OCI-LY7 (cell line): ENCODE measurements at regions not wholly inside any gene's neighbourhood (a gene's known extent, or its start where the extent isn't known, plus 50 kb on each side); places are given as distances from the start of the nearest gene placed in this dataset.

Source experiments
- BruUV-seq: library from RNA; stranded (reverse); fragments of 400-500 nt; replicated peaks from 2 replicates; lab custom pipeline; 2021; lab: Mats Ljungman, UMichigan
- CTCF ChIA-PET: fragments of 300-600 bp; sonication (Branson Sonifier 250); formaldehyde crosslinking; loops from one replicate; lab custom pipeline; 2022; ENCODE audit warnings: antibody characterized with exemption; ENCODE audit not compliant: unreplicated experiment; lab: Charles Lee
- POLR2A ChIA-PET: fragments of 300-600 bp; sonication (Branson Sonifier 250); formaldehyde crosslinking; loops from one replicate; lab custom pipeline; 2022; ENCODE audit warnings: antibody characterized with exemption; lab: Charles Lee
- DNase-seq: peaks from one replicate; pipeline ENCODE4 v3.0.0-alpha.2; 2015; ENCODE audit warnings: low spot score
- H2AFZ ChIP-seq: fragments of 200-600 bp; sonication (generic), shearing (Covaris generic); 2 replicates; pipeline ENCODE4 v1.6.1; 2014; ENCODE audit warnings: mild to moderate bottlenecking, antibody characterized with exemption, low read length, moderate library complexity
- H3K27ac ChIP-seq: fragments of 200-600 bp; sonication (generic); 2 replicates; pipeline ENCODE4 v1.5.1; 2014; ENCODE audit warnings: mixed run types, low read depth, mild to moderate bottlenecking, moderate library complexity, low read length, inconsistent platforms; ENCODE audit not compliant: poor library complexity, severe bottlenecking
- H3K36me3 ChIP-seq: fragments of 200-600 bp; sonication (generic); 2 replicates; pipeline ENCODE4 v1.6.1; 2014; ENCODE audit warnings: mild to moderate bottlenecking, antibody characterized with exemption, low read length, moderate library complexity, mixed read lengths; ENCODE audit not compliant: insufficient read depth
- H3K4me1 ChIP-seq: fragments of 200-600 bp; sonication (generic); 2 replicates; pipeline ENCODE4 v1.5.1; 2014; ENCODE audit warnings: mild to moderate bottlenecking, low read length; ENCODE audit not compliant: insufficient read depth, poor library complexity, severe bottlenecking
- H3K4me2 ChIP-seq: fragments of 200-600 bp; sonication (generic); 2 replicates; pipeline ENCODE4 v1.6.1; 2014; ENCODE audit warnings: mild to moderate bottlenecking, low read length
- H3K4me3 ChIP-seq: fragments of 200-600 bp; sonication (generic); 2 replicates; pipeline ENCODE4 v1.5.1; 2014; ENCODE audit warnings: mild to moderate bottlenecking, low read depth, low read length; ENCODE audit not compliant: poor library complexity, severe bottlenecking
- H3K79me2 ChIP-seq: fragments of 200-600 bp; sonication (generic); 2 replicates; pipeline ENCODE4 v1.6.1; 2016; ENCODE audit warnings: low read depth, mild to moderate bottlenecking, low read length, moderate library complexity, mixed read lengths; ENCODE audit not compliant: insufficient read depth
- H3K9me2 ChIP-seq: fragments of 200-600 bp; sonication (generic); 2 replicates; pipeline ENCODE4 v1.6.1; 2016; ENCODE audit warnings: mild to moderate bottlenecking, low read length, mixed read lengths; ENCODE audit not compliant: insufficient read depth
- H3K9me3 ChIP-seq: fragments of 200-600 bp; sonication (generic); 2 replicates; pipeline ENCODE4 v1.6.1; 2014; ENCODE audit warnings: mild to moderate bottlenecking, mixed run types, low read length, mixed read lengths
- H4K20me1 ChIP-seq: fragments of 200-600 bp; sonication (generic); 2 replicates; pipeline ENCODE4 v1.6.1; 2014; ENCODE audit warnings: mild to moderate bottlenecking, antibody characterized with exemption, low read length, moderate library complexity, mixed read lengths; ENCODE audit not compliant: insufficient read depth
- EZH2phosphoT487 ChIP-seq: fragments of 200-600 bp; sonication (generic); IDR thresholded peaks from 2 replicates; pipeline ENCODE4 v1.6.1; 2018; ENCODE audit warnings: low read depth, borderline replicate concordance, mild to moderate bottlenecking, mixed run types, antibody characterized with exemption, low read length, moderate library complexity, mixed read lengths
- intact Hi-C: fragments of 100-400 bp; cut with micrococcal nuclease; formaldehyde crosslinking; loops from one replicate; pipeline ENCODE4 v1.10.0; 2022; ENCODE audit not compliant: unreplicated experiment
- TF ChIP-seq, protein P1 (sequence below): fragments of 200-600 bp; sonication (generic); conservative IDR thresholded peaks from 2 replicates; pipeline ENCODE4 v1.5.1; 2014; ENCODE audit warnings: mild to moderate bottlenecking, antibody characterized with exemption, low read length, moderate library complexity, mixed read lengths

DNA sequence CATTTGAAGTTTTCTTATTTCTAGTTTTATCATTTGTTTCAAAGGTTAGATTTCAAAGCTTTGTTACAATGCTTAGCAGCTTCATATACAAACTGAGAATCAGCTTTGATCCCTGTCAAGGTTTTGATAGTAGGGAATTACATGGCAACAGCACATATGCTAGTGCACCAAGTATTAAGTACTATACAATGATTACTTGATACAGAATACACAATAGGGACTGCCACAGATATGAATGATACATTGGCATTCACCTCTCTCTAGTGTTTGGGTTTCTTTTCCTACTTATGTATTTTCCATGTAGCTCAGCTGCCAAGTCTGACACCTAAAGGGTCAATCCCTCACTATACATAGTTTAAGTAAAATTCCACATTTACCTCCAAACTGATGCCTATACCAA lies 344.0 kb downstream of the FAT4 start:
- Histone ChIP-seq H3K9me2 (no peaks in the 10 kb centered on the region), H3K36me3 (no peaks in the 10 kb centered on the region), H3K4me2 (no peak overlapping the region), H2AFZ (no peak overlapping the region), H4K20me1 (no peaks in the 10 kb centered on the region), H3K4me3 (no peak overlapping the region), H3K4me1 (no peaks in the 10 kb centered on the region), H3K27ac (no peak overlapping the region), H3K79me2 (no peaks in the 10 kb centered on the region), H3K9me3 (no peaks in the 10 kb centered on the region)
- TF ChIP-seq, protein P1, sequence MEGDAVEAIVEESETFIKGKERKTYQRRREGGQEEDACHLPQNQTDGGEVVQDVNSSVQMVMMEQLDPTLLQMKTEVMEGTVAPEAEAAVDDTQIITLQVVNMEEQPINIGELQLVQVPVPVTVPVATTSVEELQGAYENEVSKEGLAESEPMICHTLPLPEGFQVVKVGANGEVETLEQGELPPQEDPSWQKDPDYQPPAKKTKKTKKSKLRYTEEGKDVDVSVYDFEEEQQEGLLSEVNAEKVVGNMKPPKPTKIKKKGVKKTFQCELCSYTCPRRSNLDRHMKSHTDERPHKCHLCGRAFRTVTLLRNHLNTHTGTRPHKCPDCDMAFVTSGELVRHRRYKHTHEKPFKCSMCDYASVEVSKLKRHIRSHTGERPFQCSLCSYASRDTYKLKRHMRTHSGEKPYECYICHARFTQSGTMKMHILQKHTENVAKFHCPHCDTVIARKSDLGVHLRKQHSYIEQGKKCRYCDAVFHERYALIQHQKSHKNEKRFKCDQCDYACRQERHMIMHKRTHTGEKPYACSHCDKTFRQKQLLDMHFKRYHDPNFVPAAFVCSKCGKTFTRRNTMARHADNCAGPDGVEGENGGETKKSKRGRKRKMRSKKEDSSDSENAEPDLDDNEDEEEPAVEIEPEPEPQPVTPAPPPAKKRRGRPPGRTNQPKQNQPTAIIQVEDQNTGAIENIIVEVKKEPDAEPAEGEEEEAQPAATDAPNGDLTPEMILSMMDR, result no peak
- no peak for TF ChIP-seq EZH2phosphoT487
- POLR2A ChIA-PET, result interaction anchor here (1.1 kb wide), 1 partner anchor 12 kb away, joined by 3 read pairs; no protein-coding TSS in a partner anchor
- no peak for DNase-seq
- BruUV-seq, result no TSS peak
- CTCF ChIA-PET, result no interaction called here
- intact Hi-C loops, result no loop called here

DNA sequence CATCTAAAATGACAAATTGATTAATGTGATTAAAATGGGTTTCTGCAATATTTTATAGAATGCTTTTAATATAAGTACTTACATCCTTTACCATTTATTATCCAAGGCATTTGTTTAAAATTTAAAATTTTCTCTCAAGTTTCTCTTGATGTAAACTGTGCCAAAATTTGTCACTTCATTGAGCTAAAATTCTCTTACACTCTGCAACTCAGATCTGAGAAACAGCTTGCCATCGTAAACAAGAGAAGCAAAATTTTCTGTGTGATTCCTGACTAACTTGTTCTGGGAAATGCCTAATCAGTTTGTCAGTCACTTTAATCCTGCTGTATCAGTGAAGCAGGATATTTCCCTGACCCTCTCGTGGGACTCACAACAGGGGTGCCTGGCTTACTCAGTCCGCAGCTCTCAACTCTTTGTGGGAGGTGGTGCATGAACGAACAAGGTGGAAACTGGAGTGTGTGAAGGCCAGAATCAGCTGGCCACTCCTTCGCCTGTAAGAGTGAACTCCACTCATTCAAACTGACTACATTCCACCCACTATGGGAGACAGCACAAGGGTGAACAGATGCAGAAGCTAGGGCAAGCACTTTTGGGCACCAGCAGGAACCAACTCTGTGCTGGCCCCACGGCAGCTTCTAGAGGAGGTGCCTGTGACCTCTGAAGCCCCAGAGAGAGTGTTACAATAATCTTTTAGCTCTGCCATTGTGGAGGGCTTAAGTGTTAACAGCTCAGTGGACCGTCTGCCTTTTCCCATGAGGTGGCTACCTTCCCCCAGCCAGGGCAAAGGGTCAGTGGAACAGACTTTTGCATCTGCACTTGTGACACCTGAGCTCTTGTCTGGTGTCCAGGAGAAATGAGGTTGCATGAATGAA lies 349.4 kb downstream of the FAT4 start:
- Histone ChIP-seq H3K27ac (no peak overlapping the region), H2AFZ (no peak overlapping the region), H3K4me1 (no peaks in the 10 kb centered on the region), H3K4me3 (no peak overlapping the region), H3K4me2 (no peak overlapping the region), H4K20me1 (no peaks in the 10 kb centered on the region), H3K36me3 (no peaks in the 10 kb centered on the region), H3K79me2 (no peaks in the 10 kb centered on the region), H3K9me3 (no peaks in the 10 kb centered on the region), H3K9me2 (no peaks in the 10 kb centered on the region)
- BruUV-seq, result no TSS peak
- POLR2A ChIA-PET, result interaction anchor here (0.7 to 1.9 kb wide), 4 partner anchors 9 to 893 kb away, joined by 3 to 7 read pairs (median 3); no protein-coding TSS in a partner anchor
- no peak for DNase-seq
- CTCF ChIA-PET, result no interaction called here
- TF ChIP-seq, protein P1, result no peak
- TF ChIP-seq EZH2phosphoT487, result no peak
- intact Hi-C loops, result no loop called here

DNA sequence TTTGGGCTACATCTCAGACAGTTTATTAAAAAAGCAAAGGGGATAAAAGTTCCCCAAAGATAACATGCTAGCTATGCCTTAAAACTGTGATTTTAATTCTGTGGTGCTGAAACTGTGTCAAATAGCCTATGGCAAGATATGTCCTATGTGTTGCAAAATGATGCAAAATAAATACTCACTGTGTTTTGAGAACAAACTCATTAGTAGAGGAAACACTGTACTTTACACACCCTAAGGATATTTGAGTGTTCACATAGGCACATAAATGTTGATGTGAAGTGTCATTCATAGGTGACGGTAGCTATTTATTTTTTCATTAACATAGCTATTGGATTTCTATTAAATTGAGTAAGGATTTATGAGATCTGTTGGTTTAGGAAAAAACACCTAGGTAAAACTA lies 351.9 kb downstream of the FAT4 start:
- no peaks in the 10 kb centered on the region for H3K4me1 ChIP-seq
- BruUV-seq, result no TSS peak

More for the DNA sequence above, 351.9 kb downstream of the FAT4 start:
- H3K4me2 ChIP-seq, result no peak overlapping the region
- H2AFZ ChIP-seq, result no peak overlapping the region
- intact Hi-C loops, result no loop called here
- TF ChIP-seq, protein P1, result no peak
- no peak for TF ChIP-seq EZH2phosphoT487
- H3K9me3 ChIP-seq, result no peaks in the 10 kb centered on the region
- no peak overlapping the region for H3K4me3 ChIP-seq
- DNase-seq, result no peak
- no peaks in the 10 kb centered on the region for H4K20me1 ChIP-seq
- H3K79me2 ChIP-seq, result no peaks in the 10 kb centered on the region
- no peaks in the 10 kb centered on the region for H3K9me2 ChIP-seq
- H3K36me3 ChIP-seq, result no peaks in the 10 kb centered on the region
- H3K27ac ChIP-seq, result no peak overlapping the region
- CTCF ChIA-PET, result no interaction called here
- POLR2A ChIA-PET, result interaction anchor here (0.6 kb wide), 1 partner anchor 18 kb away, joined by 3 read pairs; no protein-coding TSS in a partner anchor
